Muscle of leg (tissue), 3 donors: ENCODE measurements at regions not wholly inside any gene's neighbourhood (a gene's known extent, or its start where the extent isn't known, plus 50 kb on each side); places are given as distances from the start of the nearest gene placed in this dataset.
"Not testable (repeated sequence)": the region's sequence is repeated elsewhere in the genome, so short reads cannot be mapped to it uniquely, and the experiment has no call there.

Experiments used
- DNase-seq: peaks from one replicate; pipeline ENCODE4 v3.0.0; 2013
- H3K27ac ChIP-seq: one replicate; pipeline ENCODE4 v1.5.1; 2013; ENCODE audit warnings: mild to moderate bottlenecking, low read length, control low read depth
- H3K27me3 ChIP-seq: one replicate; pipeline ENCODE4 v1.6.1; 2013; ENCODE audit warnings: low read length; ENCODE audit not compliant: control insufficient read depth, insufficient read depth
- H3K36me3 ChIP-seq: one replicate; pipeline ENCODE4 v1.6.1; 2013; ENCODE audit warnings: low read length; ENCODE audit not compliant: control insufficient read depth, insufficient read depth
- H3K4me1 ChIP-seq: one replicate; pipeline ENCODE4 v1.6.1; 2013; ENCODE audit warnings: low read length; ENCODE audit not compliant: control insufficient read depth, insufficient read depth
- H3K4me3 ChIP-seq: one replicate; pipeline ENCODE4 v1.5.1; 2013; ENCODE audit warnings: low read length, control low read depth
- H3K9me3 ChIP-seq: replicated peaks from 2 replicates; pipeline ENCODE4 v1.6.1; 2013; ENCODE audit warnings: low read depth, low read length; ENCODE audit not compliant: control insufficient read depth
- WGBS: methylation state at CpG from one replicate; pipeline ENCODE4 v1.1.5; 2013; ENCODE audit warnings: missing lambda C conversion rate; ENCODE audit not compliant: insufficient coverage; 5-methylcytosine and 5-hydroxymethylcytosine counted together

DNA sequence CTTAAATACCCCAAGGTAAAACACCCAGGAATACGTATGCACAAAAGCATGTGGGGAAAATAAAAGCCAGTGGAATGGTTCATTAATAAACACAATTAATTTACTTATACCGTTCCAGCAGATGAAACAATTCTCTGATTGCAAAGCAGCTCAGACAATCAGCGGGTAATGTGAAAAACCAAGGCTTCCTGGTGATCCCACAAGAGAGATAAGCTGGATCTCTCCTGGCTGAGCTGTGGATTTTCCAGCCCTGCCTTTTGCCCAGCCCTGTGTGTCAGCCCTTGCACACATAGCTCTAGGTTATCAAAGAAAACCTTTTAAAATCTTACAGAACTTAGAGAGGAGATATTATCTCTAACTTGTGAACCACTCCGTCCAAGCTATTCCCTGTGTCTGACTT is 1010.7 kb upstream of the AUTS2 start:
- Histone ChIP-seq H3K27ac (no peak overlapping the region), H3K36me3 (no peaks in the 10 kb centered on the region), H3K27me3 (no peaks in the 10 kb centered on the region), H3K9me3 (peaks cover 2% of the 10 kb centered on the region), H3K4me3 (no peak overlapping the region), H3K4me1 (no peaks in the 10 kb centered on the region)
- no peak for DNase-seq
- WGBS = 52% methylated on average over 3 of the region's 4 CpGs

DNA sequence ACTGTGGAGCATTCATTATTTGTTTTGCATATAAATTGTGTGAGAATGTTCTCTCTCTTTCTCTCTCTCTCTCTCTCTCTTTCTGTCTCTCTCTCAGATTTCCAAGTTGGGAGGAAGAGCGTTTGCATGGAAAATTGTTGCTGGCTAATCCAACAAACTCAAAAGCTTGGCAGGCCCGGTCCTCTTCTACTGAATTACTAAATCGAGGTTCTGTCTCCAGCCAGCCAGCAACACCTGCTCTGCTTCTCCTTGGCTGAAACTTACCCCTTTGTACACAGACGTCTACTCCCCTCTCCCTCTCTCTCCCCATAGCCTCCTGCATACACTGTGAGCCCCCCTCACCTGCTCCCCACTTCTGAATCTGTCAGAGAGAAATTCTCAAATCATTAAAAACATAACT is 996.4 kb upstream of the AUTS2 start:
- H3K9me3 ChIP-seq = no peaks in the 10 kb centered on the region
- peaks cover 4% of the 10 kb centered on the region for H3K4me1 ChIP-seq
- H3K4me3 ChIP-seq = no peak overlapping the region
- no peak overlapping the region for H3K27ac ChIP-seq
- no peaks in the 10 kb centered on the region for H3K27me3 ChIP-seq
- no peaks in the 10 kb centered on the region for H3K36me3 ChIP-seq
- peak; percentile 94 for DNase-seq
- WGBS = 11% methylated on average over 4 of the region's 4 CpGs

DNA sequence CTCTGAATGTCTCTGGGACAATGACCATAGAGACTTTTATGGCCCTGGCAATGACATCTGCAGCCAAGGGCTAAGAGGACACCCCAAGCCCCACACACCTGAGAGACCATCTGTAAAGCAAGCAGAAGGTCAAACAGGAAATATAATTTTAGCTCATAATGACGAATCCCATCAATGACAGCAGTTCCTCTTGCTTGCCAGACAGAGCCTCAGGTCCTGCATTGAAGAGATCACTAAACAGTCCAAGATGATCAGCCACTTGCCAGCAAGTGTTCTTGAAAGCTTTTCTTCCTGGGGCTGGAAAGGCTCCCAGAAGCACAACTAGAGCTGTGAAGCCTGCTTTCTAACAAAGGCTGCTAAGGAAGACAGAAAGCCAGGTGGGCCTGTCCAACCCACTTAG is 993.7 kb upstream of the AUTS2 start:
- Histone ChIP-seq H3K27me3 (no peaks in the 10 kb centered on the region), H3K4me1 (peaks cover 4% of the 10 kb centered on the region), H3K27ac (no peak overlapping the region), H3K4me3 (no peak overlapping the region), H3K36me3 (no peaks in the 10 kb centered on the region), H3K9me3 (peaks cover 13% of the 10 kb centered on the region)
- peak; percentile 88 for DNase-seq
- WGBS = 17% methylated on average over 1 of the region's 1 CpG

DNA sequence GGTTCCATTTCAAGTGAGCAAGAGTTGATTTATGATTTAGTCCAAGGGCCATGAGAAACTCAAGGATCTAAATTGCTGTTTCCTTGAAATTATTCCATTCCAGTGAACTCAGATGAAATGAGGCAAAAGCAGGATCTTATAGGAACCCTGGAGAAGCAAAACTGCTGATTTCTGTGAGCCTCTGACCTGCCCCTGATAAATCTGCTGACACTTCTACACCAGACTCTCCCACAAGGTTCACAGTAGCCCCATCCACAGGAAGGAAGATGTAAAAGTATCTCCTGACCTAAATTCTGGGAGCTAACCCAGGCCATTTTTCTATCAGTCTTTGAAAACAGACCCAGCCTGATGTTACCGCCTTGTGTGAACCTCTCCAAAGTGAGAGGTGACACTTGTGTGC is 987.6 kb upstream of the AUTS2 start:
- Histone ChIP-seq H3K36me3 (no peaks in the 10 kb centered on the region), H3K27me3 (no peaks in the 10 kb centered on the region), H3K4me1 (no peaks in the 10 kb centered on the region), H3K9me3 (peaks cover 15% of the 10 kb centered on the region), H3K27ac (no peak overlapping the region), H3K4me3 (no peak overlapping the region)
- no peak for DNase-seq
- no CpG with 5 or more reads among the region's 1 CpG for WGBS

DNA sequence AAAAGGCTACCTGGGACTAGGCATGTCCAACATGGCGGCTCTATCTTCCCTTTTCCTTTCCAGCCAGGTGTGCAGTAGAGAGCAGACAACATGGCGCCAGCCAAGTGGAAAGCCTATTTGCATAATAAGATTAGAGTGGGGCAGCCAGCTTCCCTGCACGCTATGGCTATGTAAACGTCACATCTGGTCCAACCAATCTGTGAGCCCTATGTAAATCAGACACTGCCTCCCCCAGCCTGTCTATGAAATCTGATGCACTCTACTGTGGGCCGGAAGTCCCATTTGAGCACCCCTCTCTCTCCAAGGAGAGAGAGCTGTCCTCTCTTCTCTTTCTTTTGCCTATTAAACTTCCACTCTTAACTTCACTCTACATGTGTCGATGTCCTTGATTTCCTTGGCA is 984.9 kb upstream of the AUTS2 start:
- DNase-seq = no peak
- peaks cover 16% of the 10 kb centered on the region for H3K9me3 ChIP-seq
- H3K27ac ChIP-seq = no peak overlapping the region
- no peaks in the 10 kb centered on the region for H3K27me3 ChIP-seq
- no peaks in the 10 kb centered on the region for H3K36me3 ChIP-seq
- no peak overlapping the region for H3K4me3 ChIP-seq
- no peaks in the 10 kb centered on the region for H3K4me1 ChIP-seq
- 43% methylated on average over 4 of the region's 6 CpGs for WGBS

DNA sequence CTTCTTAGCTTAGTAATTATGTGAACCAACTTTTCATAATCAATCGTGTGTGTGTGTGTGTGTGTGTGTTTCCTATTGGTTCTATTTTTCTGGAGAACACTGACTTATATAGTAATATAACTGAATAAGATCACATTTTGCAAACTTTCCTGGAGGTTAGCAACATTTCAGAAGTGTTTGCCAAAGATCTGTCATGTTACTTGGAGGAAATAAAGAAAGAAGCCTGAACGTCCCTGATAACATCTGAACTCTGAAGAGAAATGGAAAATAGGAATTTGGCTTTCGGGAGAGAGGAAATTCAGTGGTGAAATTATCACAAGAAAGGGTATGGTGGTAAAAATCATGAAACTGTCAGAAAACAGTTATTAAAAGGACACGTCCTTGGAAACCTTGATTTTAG is 984.4 kb upstream of the AUTS2 start:
- Histone ChIP-seq H3K36me3 (no peaks in the 10 kb centered on the region), H3K27ac (no peak overlapping the region), H3K9me3 (peaks cover 11% of the 10 kb centered on the region), H3K27me3 (no peaks in the 10 kb centered on the region), H3K4me3 (no peak overlapping the region), H3K4me1 (no peaks in the 10 kb centered on the region)
- WGBS = 20% methylated on average over 2 of the region's 4 CpGs
- DNase-seq = no peak

DNA sequence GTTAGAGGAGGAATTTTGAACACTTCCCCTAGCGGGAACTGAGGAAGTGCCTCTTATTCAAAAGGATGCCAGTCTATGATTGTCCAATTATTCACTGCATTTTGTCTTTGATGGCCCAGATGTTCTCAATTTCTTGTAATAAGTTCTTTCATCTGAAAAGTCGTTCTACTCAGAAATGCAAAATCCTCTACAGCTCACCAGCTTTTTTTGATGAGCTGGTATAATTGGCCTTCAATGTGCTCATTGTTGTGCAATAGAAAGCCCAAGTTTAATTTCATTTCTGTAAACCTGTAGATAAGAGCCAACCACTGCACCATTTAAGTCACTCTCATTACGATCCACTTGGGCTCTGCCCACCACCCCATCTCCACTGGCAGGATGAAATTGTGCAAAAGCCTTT is 978.7 kb upstream of the AUTS2 start:
- WGBS = no CpG with 5 or more reads among the region's 3 CpGs
- Histone ChIP-seq H3K27me3 (no peaks in the 10 kb centered on the region), H3K4me1 (no peaks in the 10 kb centered on the region), H3K36me3 (no peaks in the 10 kb centered on the region), H3K4me3 (no peak overlapping the region), H3K9me3 (peaks cover 11% of the 10 kb centered on the region), H3K27ac (no peak overlapping the region)
- no peak for DNase-seq

DNA sequence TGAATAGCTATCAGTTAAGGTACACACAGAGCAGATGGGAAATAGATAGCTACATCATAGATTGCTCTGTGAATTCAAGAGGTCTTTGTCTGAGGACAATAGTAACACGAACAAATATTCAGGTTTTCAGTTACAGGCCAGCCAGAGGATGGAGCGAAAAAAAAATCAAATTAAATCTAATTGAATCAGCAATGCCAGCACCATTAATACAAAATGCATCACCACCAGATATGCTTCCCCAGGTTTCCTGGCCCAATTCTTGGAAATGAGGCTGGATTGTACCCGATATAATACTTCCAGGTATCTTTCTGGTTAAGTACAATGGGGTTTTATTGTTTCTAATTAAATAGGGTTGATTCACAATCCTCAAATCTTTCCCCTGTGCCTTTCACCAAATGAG is 975.8 kb upstream of the AUTS2 start:
- WGBS = 90% methylated on average over 2 of the region's 3 CpGs
- Histone ChIP-seq H3K4me3 (no peak overlapping the region), H3K27ac (no peak overlapping the region), H3K36me3 (no peaks in the 10 kb centered on the region), H3K27me3 (no peaks in the 10 kb centered on the region), H3K4me1 (no peaks in the 10 kb centered on the region), H3K9me3 (peaks cover 2% of the 10 kb centered on the region)
- no peak for DNase-seq

DNA sequence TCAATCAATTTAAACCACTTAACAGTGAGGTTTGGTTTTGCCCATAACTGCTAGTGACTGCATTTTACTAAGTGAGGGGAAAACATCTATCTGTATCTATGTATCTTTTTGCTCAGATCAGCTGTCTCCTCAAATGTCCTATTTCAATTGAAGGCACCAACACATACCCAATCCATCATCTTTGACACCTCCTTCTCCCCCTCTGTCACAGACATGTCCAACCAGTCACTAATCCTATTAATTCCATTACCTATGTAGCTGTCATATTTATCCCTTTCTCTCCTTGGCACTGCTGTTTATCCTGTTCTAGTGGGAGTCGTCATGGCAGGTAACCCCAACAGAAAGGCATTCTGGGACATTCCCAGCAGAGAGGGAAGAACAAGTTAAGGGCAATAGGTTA is 975.2 kb upstream of the AUTS2 start:
- H3K4me1 ChIP-seq = no peaks in the 10 kb centered on the region
- no peaks in the 10 kb centered on the region for H3K9me3 ChIP-seq
- WGBS = no CpG with 5 or more reads among the region's 1 CpG
- no peak overlapping the region for H3K4me3 ChIP-seq
- no peak overlapping the region for H3K27ac ChIP-seq
- no peak for DNase-seq
- no peaks in the 10 kb centered on the region for H3K36me3 ChIP-seq
- no peaks in the 10 kb centered on the region for H3K27me3 ChIP-seq

DNA sequence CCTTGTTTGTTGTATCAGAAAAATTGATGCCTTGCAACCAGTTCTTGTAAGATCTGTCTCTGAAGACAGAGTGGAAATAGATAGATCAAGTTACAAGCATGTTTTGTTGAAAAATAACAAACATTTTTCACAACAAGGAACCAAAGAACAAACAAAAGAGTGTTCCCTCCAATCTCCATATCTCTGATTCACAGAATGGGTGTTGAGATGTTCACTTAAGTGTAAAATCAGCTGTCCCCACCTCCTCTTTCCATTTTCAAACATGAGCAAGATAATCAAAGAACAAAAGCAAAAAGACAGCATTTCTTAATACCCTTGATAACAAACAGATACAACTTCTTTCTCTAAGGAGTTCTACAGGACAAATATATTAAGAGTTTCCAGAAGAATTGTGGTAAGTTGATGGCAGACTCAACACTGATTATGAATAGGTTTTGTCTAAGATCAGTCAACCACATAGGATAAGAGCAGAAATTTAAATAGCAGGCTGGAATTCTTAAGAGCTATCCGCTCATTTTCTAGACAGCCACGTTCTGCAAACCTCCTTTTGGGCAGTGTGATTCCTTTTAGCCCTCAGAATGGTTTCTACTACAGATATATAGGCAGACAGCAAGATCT is 970.9 kb upstream of the AUTS2 start:
- Histone ChIP-seq H3K27me3 (no peaks in the 10 kb centered on the region), H3K36me3 (no peaks in the 10 kb centered on the region), H3K9me3 (no peaks in the 10 kb centered on the region), H3K4me3 (no peak overlapping the region), H3K4me1 (no peaks in the 10 kb centered on the region), H3K27ac (no peak overlapping the region)
- no peak for DNase-seq
- WGBS = 67% methylated on average over 1 of the region's 2 CpGs

DNA sequence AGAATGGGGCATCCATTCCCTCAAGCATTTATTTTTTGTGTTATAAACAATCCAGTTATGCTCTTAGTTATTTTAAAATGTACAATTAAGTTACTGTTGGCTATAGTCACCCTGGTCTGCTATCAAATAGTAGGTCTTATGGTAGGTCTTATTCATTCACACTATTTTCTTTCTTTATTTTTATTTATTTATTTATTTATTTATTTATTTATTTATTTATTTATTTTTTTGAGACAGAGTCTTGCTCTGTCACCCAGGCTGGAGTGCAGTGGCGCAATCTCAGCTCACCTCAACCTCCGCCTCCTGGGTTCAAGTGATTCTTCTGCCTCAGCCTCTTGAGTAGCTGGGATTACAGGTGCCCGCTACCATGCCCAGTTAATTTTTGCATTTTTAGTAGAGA is 967.4 kb upstream of the AUTS2 start:
- not testable (repeated sequence) for H3K27ac ChIP-seq, H3K4me1 ChIP-seq, H3K4me3 ChIP-seq, DNase-seq, H3K27me3 ChIP-seq, H3K36me3 ChIP-seq, H3K9me3 ChIP-seq
- WGBS = no CpG with 5 or more reads among the region's 3 CpGs
